ENCODE measurements at regions not wholly inside any gene's neighbourhood (a gene's known extent, or its start where the extent isn't known, plus 50 kb on each side); places are given as distances from the start of the nearest gene placed in this dataset.

GRCh38 chr14:86761611-86762010, 1231.4 kb downstream of the GALC start (continued):
- no peak for TF ChIP-seq UBTF (CRISPR knock-in tag; IDR thresholded peaks at IDR 0.05)
- no peak for TF ChIP-seq RARG (CRISPR knock-in tag; IDR thresholded peaks at IDR 0.05; ENCODE audit: low read depth)
- no peak for TF ChIP-seq PPARG (CRISPR knock-in tag; conservative IDR thresholded peaks at IDR 0.05)
- no peak for TF ChIP-seq PCBP2 (optimal IDR thresholded peaks at IDR 0.05; ENCODE audit: low read depth, low read length, poor library complexity, severe bottlenecking)
- TF ChIP-seq SIX1 (CRISPR knock-in tag; IDR thresholded peaks at IDR 0.05; ENCODE audit: borderline replicate concordance): no peak
- TF ChIP-seq NFE2L1 (CRISPR knock-in tag; IDR thresholded peaks at IDR 0.05; ENCODE audit: borderline replicate concordance): no peak
- no peak for TF ChIP-seq TBP (CRISPR knock-in tag; IDR thresholded peaks at IDR 0.05)
- no peak for TF ChIP-seq ZNF574 (CRISPR knock-in tag; IDR thresholded peaks at IDR 0.05)
- no peak for TF ChIP-seq HMG20A (CRISPR knock-in tag; IDR thresholded peaks at IDR 0.05; ENCODE audit: borderline replicate concordance)
- TF ChIP-seq ZNF704 (CRISPR knock-in tag; IDR thresholded peaks at IDR 0.05; ENCODE audit: borderline replicate concordance): no peak
- TF ChIP-seq JUN (CRISPR knock-in tag; IDR thresholded peaks at IDR 0.05): no peak
- no peak for TF ChIP-seq MEIS2 (CRISPR knock-in tag; IDR thresholded peaks at IDR 0.05)
- TF ChIP-seq ATF3 (CRISPR knock-in tag; IDR thresholded peaks at IDR 0.05): 0 out of 2 replicates have a peak, but pooled peaks have one; percentile 38
- no peak for TF ChIP-seq ZNF296 (CRISPR knock-in tag; conservative IDR thresholded peaks at IDR 0.05)
- no peak for TF ChIP-seq KLF16 (CRISPR knock-in tag; IDR thresholded peaks at IDR 0.05)
- no peak for TF ChIP-seq ZNF580 (CRISPR knock-in tag; IDR thresholded peaks at IDR 0.05; ENCODE audit: borderline replicate concordance, low read depth)
- TF ChIP-seq MAX (IDR thresholded peaks at IDR 0.05): no peak
- no peak for TF ChIP-seq MAFG (CRISPR knock-in tag; IDR thresholded peaks at IDR 0.05)
- peak; percentile 83 for TF ChIP-seq FOSL2 (CRISPR knock-in tag; IDR thresholded peaks at IDR 0.05)
- no peak for TF ChIP-seq IRF2 (CRISPR knock-in tag; IDR thresholded peaks at IDR 0.05)
- no peak for TF ChIP-seq ZNF569 (CRISPR knock-in tag; IDR thresholded peaks at IDR 0.05; ENCODE audit: borderline replicate concordance)
